ENCODE measurements at regions not wholly inside any gene's neighbourhood (a gene's known extent, or its start where the extent isn't known, plus 50 kb on each side); places are given as distances from the start of the nearest gene placed in this dataset.

DNA sequence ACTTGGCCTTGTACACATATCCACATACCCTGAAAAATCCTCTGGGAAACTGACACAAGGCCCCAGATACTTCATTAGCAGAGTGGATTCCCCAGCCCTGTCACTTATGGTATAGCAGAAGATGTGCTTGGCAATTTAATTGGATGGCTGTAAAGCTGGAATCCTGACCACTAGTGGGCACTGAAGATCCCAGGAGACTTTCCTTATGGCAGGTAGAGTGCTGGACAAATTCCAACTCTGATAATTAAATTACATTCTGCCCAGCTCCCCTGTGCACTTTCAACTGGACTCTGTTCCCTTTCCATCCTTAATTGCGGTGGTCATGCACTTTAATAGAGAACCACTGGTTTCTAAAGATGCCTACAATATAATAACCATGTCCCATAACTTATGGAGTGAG is 119.8 kb downstream of the DCK start:
- no peak for DNase-seq
- H3K4me3 ChIP-seq (ENCODE audit: low read depth, low read length), result no peak overlapping the region
- no peak overlapping the region for H3K27ac ChIP-seq (ENCODE audit: insufficient read depth, low read length, poor library complexity, severe bottlenecking)
- H3K27me3 ChIP-seq (ENCODE audit: control insufficient read depth, insufficient read depth, low read length), result no peaks in the 10 kb centered on the region
- H3K27me3 Mint-ChIP-seq, result no peaks in the 10 kb centered on the region
- no peak for ATAC-seq (ENCODE audit: low read depth in 2 of 2)
- H3K4me1 ChIP-seq (ENCODE audit: control insufficient read depth, insufficient read depth, low read length, poor library complexity, severe bottlenecking), result peaks cover 25% of the 10 kb centered on the region
- no peak overlapping the region for H3K27ac Mint-ChIP-seq
- H3K36me3 ChIP-seq (ENCODE audit: control insufficient read depth, insufficient read depth, low read length), result no peaks in the 10 kb centered on the region
- H3K4me1 Mint-ChIP-seq, result peaks cover 18 to 36% (median 24%) of the 10 kb centered on the region in 4 donors
- peaks cover 0 to 4% (median 0%) of the 10 kb centered on the region in 7 donors for H3K9me3 Mint-ChIP-seq
- no peaks in the 10 kb centered on the region for H3K9me3 ChIP-seq (ENCODE audit: control insufficient read depth in 2 of 2, low read length in 2 of 2)
- H3K4me3 Mint-ChIP-seq, result no peak overlapping the region
- H3K36me3 Mint-ChIP-seq, result no peaks in the 10 kb centered on the region

- peaks cover 0 to 5% (median 2%) of the 10 kb centered on the region in 4 donors for H3K4me1 Mint-ChIP-seq
- H3K4me3 Mint-ChIP-seq, result no peak overlapping the region
- no peak for ATAC-seq (ENCODE audit: low read depth in 2 of 2)
- H3K4me3 ChIP-seq (ENCODE audit: low read depth, low read length), result no peak overlapping the region
- peaks cover 15% of the 10 kb centered on the region for H3K27me3 Mint-ChIP-seq
- H3K27me3 ChIP-seq (ENCODE audit: control insufficient read depth, insufficient read depth, low read length), result no peaks in the 10 kb centered on the region
- H3K9me3 ChIP-seq (ENCODE audit: control insufficient read depth in 2 of 2, low read length in 2 of 2), result no peaks in the 10 kb centered on the region
- no peak overlapping the region for H3K27ac Mint-ChIP-seq
- H3K36me3 Mint-ChIP-seq, result no peaks in the 10 kb centered on the region
- peaks cover 0 to 6% (median 0%) of the 10 kb centered on the region in 7 donors for H3K9me3 Mint-ChIP-seq
- H3K4me1 ChIP-seq (ENCODE audit: control insufficient read depth, insufficient read depth, low read length, poor library complexity, severe bottlenecking), result no peaks in the 10 kb centered on the region
- H3K36me3 ChIP-seq (ENCODE audit: control insufficient read depth, insufficient read depth, low read length), result no peaks in the 10 kb centered on the region
- DNase-seq, result no peak
- no peak overlapping the region for H3K27ac ChIP-seq (ENCODE audit: insufficient read depth, low read length, poor library complexity, severe bottlenecking)
Observed at GRCh38 chr4:71120831-71121524, 127.5 kb downstream of the DCK start.

- Mint-ChIP-seq H3K27me3 (peaks cover 19% of the 10 kb centered on the region), H3K4me3 (no peak overlapping the region), H3K27ac (no peak overlapping the region), H3K9me3 (peaks cover 0 to 6% (median 0%) of the 10 kb centered on the region in 7 donors), H3K4me1 (peaks cover 0 to 5% (median 0%) of the 10 kb centered on the region in 4 donors), H3K36me3 (no peaks in the 10 kb centered on the region)
- DNase-seq (no peak), ATAC-seq (ENCODE audit: low read depth in 2 of 2) (no peak)
- Histone ChIP-seq H3K4me1 (ENCODE audit: control insufficient read depth, insufficient read depth, low read length, poor library complexity, severe bottlenecking) (no peaks in the 10 kb centered on the region), H3K27me3 (ENCODE audit: control insufficient read depth, insufficient read depth, low read length) (no peaks in the 10 kb centered on the region), H3K9me3 (ENCODE audit: control insufficient read depth in 2 of 2, low read length in 2 of 2) (no peaks in the 10 kb centered on the region), H3K36me3 (ENCODE audit: control insufficient read depth, insufficient read depth, low read length) (no peaks in the 10 kb centered on the region), H3K27ac (ENCODE audit: insufficient read depth, low read length, poor library complexity, severe bottlenecking) (no peak overlapping the region), H3K4me3 (ENCODE audit: low read depth, low read length) (no peak overlapping the region)
Observed at GRCh38 chr4:71123951-71124350, 130.5 kb downstream of the DCK start.

- Mint-ChIP-seq H3K9me3 (peaks cover 0 to 6% (median 0%) of the 10 kb centered on the region in 7 donors), H3K27me3 (peaks cover 12% of the 10 kb centered on the region), H3K36me3 (no peaks in the 10 kb centered on the region), H3K4me1 (peaks cover 0 to 5% (median 0%) of the 10 kb centered on the region in 4 donors), H3K27ac (no peak overlapping the region), H3K4me3 (no peak overlapping the region)
- Histone ChIP-seq H3K36me3 (ENCODE audit: control insufficient read depth, insufficient read depth, low read length) (no peaks in the 10 kb centered on the region), H3K9me3 (ENCODE audit: control insufficient read depth in 2 of 2, low read length in 2 of 2) (no peaks in the 10 kb centered on the region), H3K4me1 (ENCODE audit: control insufficient read depth, insufficient read depth, low read length, poor library complexity, severe bottlenecking) (no peaks in the 10 kb centered on the region), H3K27ac (ENCODE audit: insufficient read depth, low read length, poor library complexity, severe bottlenecking) (no peak overlapping the region), H3K4me3 (ENCODE audit: low read depth, low read length) (no peak overlapping the region), H3K27me3 (ENCODE audit: control insufficient read depth, insufficient read depth, low read length) (no peaks in the 10 kb centered on the region)
- no peak for ATAC-seq (ENCODE audit: low read depth in 2 of 2)
- DNase-seq, result no peak
Observed at GRCh38 chr4:71125137-71125536, 131.7 kb downstream of the DCK start.

GRCh38 chr4:71126719-71127118 is 133.3 kb downstream of the DCK start:
- Mint-ChIP-seq H3K27me3 (peaks cover 17% of the 10 kb centered on the region), H3K27ac (no peak overlapping the region), H3K9me3 (peaks cover 0 to 6% (median 0%) of the 10 kb centered on the region in 7 donors), H3K4me3 (no peak overlapping the region), H3K4me1 (peaks cover 0 to 5% (median 0%) of the 10 kb centered on the region in 4 donors), H3K36me3 (no peaks in the 10 kb centered on the region)
- Histone ChIP-seq H3K4me1 (ENCODE audit: control insufficient read depth, insufficient read depth, low read length, poor library complexity, severe bottlenecking) (no peaks in the 10 kb centered on the region), H3K9me3 (ENCODE audit: control insufficient read depth in 2 of 2, low read length in 2 of 2) (no peaks in the 10 kb centered on the region), H3K27me3 (ENCODE audit: control insufficient read depth, insufficient read depth, low read length) (no peaks in the 10 kb centered on the region), H3K36me3 (ENCODE audit: control insufficient read depth, insufficient read depth, low read length) (no peaks in the 10 kb centered on the region), H3K27ac (ENCODE audit: insufficient read depth, low read length, poor library complexity, severe bottlenecking) (no peak overlapping the region), H3K4me3 (ENCODE audit: low read depth, low read length) (no peak overlapping the region)
- DNase-seq, result no peak
- no peak for ATAC-seq (ENCODE audit: low read depth in 2 of 2)

GRCh38 chr4:71130827-71131603 is 137.6 kb downstream of the DCK start:
- H3K27me3 Mint-ChIP-seq, result peaks cover 8% of the 10 kb centered on the region
- Histone ChIP-seq H3K36me3 (ENCODE audit: control insufficient read depth, insufficient read depth, low read length) (no peaks in the 10 kb centered on the region), H3K4me1 (ENCODE audit: control insufficient read depth, insufficient read depth, low read length, poor library complexity, severe bottlenecking) (no peaks in the 10 kb centered on the region), H3K27me3 (ENCODE audit: control insufficient read depth, insufficient read depth, low read length) (no peaks in the 10 kb centered on the region), H3K9me3 (ENCODE audit: control insufficient read depth in 2 of 2, low read length in 2 of 2) (no peaks in the 10 kb centered on the region), H3K27ac (ENCODE audit: insufficient read depth, low read length, poor library complexity, severe bottlenecking) (no peak overlapping the region), H3K4me3 (ENCODE audit: low read depth, low read length) (no peak overlapping the region)
- H3K36me3 Mint-ChIP-seq, result no peaks in the 10 kb centered on the region
- DNase-seq (no peak), ATAC-seq (ENCODE audit: low read depth in 2 of 2) (no peak)
- H3K9me3 Mint-ChIP-seq, result no peaks in the 10 kb centered on the region
- H3K4me3 Mint-ChIP-seq, result no peak overlapping the region
- H3K4me1 Mint-ChIP-seq, result no peaks in the 10 kb centered on the region
- no peak overlapping the region for H3K27ac Mint-ChIP-seq

DNA sequence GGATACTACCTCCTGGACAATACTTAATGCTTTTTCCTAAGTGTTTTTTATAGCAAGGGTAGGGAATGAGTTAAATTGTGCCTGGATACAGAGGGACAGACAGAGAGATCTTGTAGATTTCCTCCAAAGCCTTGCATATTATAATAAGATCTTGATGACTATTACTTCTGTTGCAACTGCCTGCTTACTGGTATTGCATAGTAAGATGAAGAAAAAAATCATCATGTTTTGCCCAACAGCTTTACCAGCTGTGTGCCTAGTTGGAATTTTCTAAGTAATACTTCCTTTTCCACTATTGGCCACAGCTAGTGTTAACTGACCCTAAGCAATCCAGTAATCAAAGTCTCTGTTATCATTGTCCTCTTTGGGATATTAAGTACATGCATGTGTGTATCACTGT is 139.0 kb downstream of the DCK start:
- ATAC-seq (ENCODE audit: low read depth in 2 of 2), result no peak

More for the DNA sequence above, 139.0 kb downstream of the DCK start:
- Mint-ChIP-seq H3K27ac (no peak overlapping the region), H3K36me3 (no peaks in the 10 kb centered on the region), H3K4me1 (no peaks in the 10 kb centered on the region), H3K4me3 (no peak overlapping the region), H3K27me3 (peaks cover 5% of the 10 kb centered on the region), H3K9me3 (no peaks in the 10 kb centered on the region)
- no peak for DNase-seq
- no peaks in the 10 kb centered on the region for H3K9me3 ChIP-seq (ENCODE audit: control insufficient read depth in 2 of 2, low read length in 2 of 2)
- H3K4me3 ChIP-seq (ENCODE audit: low read depth, low read length), result no peak overlapping the region
- no peaks in the 10 kb centered on the region for H3K27me3 ChIP-seq (ENCODE audit: control insufficient read depth, insufficient read depth, low read length)
- H3K4me1 ChIP-seq (ENCODE audit: control insufficient read depth, insufficient read depth, low read length, poor library complexity, severe bottlenecking), result no peaks in the 10 kb centered on the region
- no peaks in the 10 kb centered on the region for H3K36me3 ChIP-seq (ENCODE audit: control insufficient read depth, insufficient read depth, low read length)
- H3K27ac ChIP-seq (ENCODE audit: insufficient read depth, low read length, poor library complexity, severe bottlenecking), result no peak overlapping the region
